ENCODE measurements at regions not wholly inside any gene's neighbourhood (a gene's known extent, or its start where the extent isn't known, plus 50 kb on each side); places are given as distances from the start of the nearest gene placed in this dataset.

- TF ChIP-seq CTCF (IDR thresholded peaks at IDR 0.05; ENCODE audit: unreplicated experiment) = no peak
- Mint-ChIP-seq H3K4me3 (ENCODE audit: low read depth, unreplicated experiment) (no peak overlapping the region), H3K27ac (ENCODE audit: unreplicated experiment) (no peak overlapping the region), H3K9me3 (ENCODE audit: low read depth, unreplicated experiment) (peaks cover 3% of the 10 kb centered on the region), H3K27me3 (ENCODE audit: unreplicated experiment) (no peaks in the 10 kb centered on the region), H3K36me3 (ENCODE audit: insufficient read depth, unreplicated experiment) (peaks cover 8% of the 10 kb centered on the region), H3K4me1 (ENCODE audit: low read depth, unreplicated experiment) (peaks cover 21% of the 10 kb centered on the region)
- no TSS peak for BruUV-seq (replicated peaks)
- no peak for DNase-seq
- intact Hi-C loops (cut with micrococcal nuclease; ENCODE audit: unreplicated experiment) = loop anchor here (5.0 to 10.0 kb wide), 2 partner anchors 510 to 538 kb away; no protein-coding TSS in a partner anchor
- CTCF ChIA-PET = no interaction called here
Measured at GRCh38 chrX:9354918-9355317, 109.9 kb upstream of the TBL1X start.

GRCh38 chrX:9355739-9356138 lies 109.1 kb upstream of the TBL1X start:
- BruUV-seq (replicated peaks) = no TSS peak
- Mint-ChIP-seq H3K27me3 (ENCODE audit: unreplicated experiment) (no peaks in the 10 kb centered on the region), H3K4me3 (ENCODE audit: low read depth, unreplicated experiment) (no peak overlapping the region), H3K36me3 (ENCODE audit: insufficient read depth, unreplicated experiment) (peaks cover 8% of the 10 kb centered on the region), H3K4me1 (ENCODE audit: low read depth, unreplicated experiment) (peaks cover 20% of the 10 kb centered on the region), H3K27ac (ENCODE audit: unreplicated experiment) (no peak overlapping the region), H3K9me3 (ENCODE audit: low read depth, unreplicated experiment) (peaks cover 3% of the 10 kb centered on the region)
- TF ChIP-seq CTCF (IDR thresholded peaks at IDR 0.05; ENCODE audit: unreplicated experiment) = no peak
- DNase-seq = no peak
- CTCF ChIA-PET = no interaction called here
- intact Hi-C loops (cut with micrococcal nuclease; ENCODE audit: unreplicated experiment) = loop anchor here (10.0 kb wide), 1 partner anchor 511 kb away; no protein-coding TSS in a partner anchor

DNA sequence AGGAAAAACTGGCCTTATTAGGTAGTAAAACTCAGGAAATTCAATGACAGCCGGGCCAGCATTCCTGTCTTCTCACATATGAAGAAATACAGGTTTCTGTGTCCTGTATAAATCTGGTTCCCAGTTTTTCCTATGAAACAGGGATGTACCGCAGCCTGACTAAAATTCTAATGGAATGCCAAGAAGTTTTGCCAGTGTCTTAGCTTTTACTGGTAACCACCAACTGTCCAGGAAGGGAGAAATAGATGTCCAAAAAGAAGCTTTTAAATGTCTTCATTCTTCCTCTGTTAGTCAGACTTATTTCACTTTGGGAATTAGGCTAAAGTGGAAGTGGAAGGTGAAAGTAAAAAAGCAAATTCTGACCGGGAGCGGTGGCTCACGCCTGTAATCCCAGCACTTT lies 108.0 kb upstream of the TBL1X start:
- intact Hi-C loops (cut with micrococcal nuclease; ENCODE audit: unreplicated experiment) = loop anchor here (10.0 kb wide), 1 partner anchor 512 kb away; no protein-coding TSS in a partner anchor
- no TSS peak for BruUV-seq (replicated peaks)
- CTCF ChIA-PET = interaction anchor here (0.7 kb wide), 1 partner anchor 286 kb away, joined by 5 read pairs; no protein-coding TSS in a partner anchor

GRCh38 chrX:9357518-9358114 lies 107.2 kb upstream of the TBL1X start:
- no peak for TF ChIP-seq CTCF (IDR thresholded peaks at IDR 0.05; ENCODE audit: unreplicated experiment)
- no TSS peak for BruUV-seq (replicated peaks)
- DNase-seq = no peak
- Mint-ChIP-seq H3K36me3 (ENCODE audit: insufficient read depth, unreplicated experiment) (no peaks in the 10 kb centered on the region), H3K27ac (ENCODE audit: unreplicated experiment) (no peak overlapping the region), H3K4me3 (ENCODE audit: low read depth, unreplicated experiment) (no peak overlapping the region), H3K4me1 (ENCODE audit: low read depth, unreplicated experiment) (peaks cover 6% of the 10 kb centered on the region), H3K9me3 (ENCODE audit: low read depth, unreplicated experiment) (peaks cover 3% of the 10 kb centered on the region), H3K27me3 (ENCODE audit: unreplicated experiment) (no peaks in the 10 kb centered on the region)
- CTCF ChIA-PET = interaction anchor here (0.7 kb wide), 1 partner anchor 286 kb away, joined by 5 read pairs; no protein-coding TSS in a partner anchor
- intact Hi-C loops (cut with micrococcal nuclease; ENCODE audit: unreplicated experiment) = loop anchor here (10.0 kb wide), 1 partner anchor 513 kb away; no protein-coding TSS in a partner anchor

More for the DNA sequence above, 108.0 kb upstream of the TBL1X start:
- Mint-ChIP-seq H3K9me3 (ENCODE audit: low read depth, unreplicated experiment) (peaks cover 3% of the 10 kb centered on the region), H3K27ac (ENCODE audit: unreplicated experiment) (no peak overlapping the region), H3K36me3 (ENCODE audit: insufficient read depth, unreplicated experiment) (peaks cover 3% of the 10 kb centered on the region), H3K4me1 (ENCODE audit: low read depth, unreplicated experiment) (peaks cover 14% of the 10 kb centered on the region), H3K4me3 (ENCODE audit: low read depth, unreplicated experiment) (no peak overlapping the region), H3K27me3 (ENCODE audit: unreplicated experiment) (no peaks in the 10 kb centered on the region)
- no peak for TF ChIP-seq CTCF (IDR thresholded peaks at IDR 0.05; ENCODE audit: unreplicated experiment)
- no peak for DNase-seq
